HG03066 (cell line): ENCODE measurements at regions not wholly inside any gene's neighbourhood (a gene's known extent, or its start where the extent isn't known, plus 50 kb on each side); places are given as distances from the start of the nearest gene placed in this dataset.

ENCODE experiments used
- ATAC-seq: cut with Tn5 transposase; IDR thresholded peaks from one replicate; pipeline ENCODE4 v1.9.1; 2021; ENCODE audit warnings: low read depth; ENCODE audit not compliant: unreplicated experiment

GRCh38 chr9:86766511-86766910 lies 180.8 kb downstream of the GAS1 start:
- ATAC-seq = no peak

- no peak for ATAC-seq
Measured at GRCh38 chr9:86765746-86766430, 181.4 kb downstream of the GAS1 start.

- ATAC-seq = no peak
Measured at GRCh38 chr9:86764671-86765343, 182.5 kb downstream of the GAS1 start.

DNA sequence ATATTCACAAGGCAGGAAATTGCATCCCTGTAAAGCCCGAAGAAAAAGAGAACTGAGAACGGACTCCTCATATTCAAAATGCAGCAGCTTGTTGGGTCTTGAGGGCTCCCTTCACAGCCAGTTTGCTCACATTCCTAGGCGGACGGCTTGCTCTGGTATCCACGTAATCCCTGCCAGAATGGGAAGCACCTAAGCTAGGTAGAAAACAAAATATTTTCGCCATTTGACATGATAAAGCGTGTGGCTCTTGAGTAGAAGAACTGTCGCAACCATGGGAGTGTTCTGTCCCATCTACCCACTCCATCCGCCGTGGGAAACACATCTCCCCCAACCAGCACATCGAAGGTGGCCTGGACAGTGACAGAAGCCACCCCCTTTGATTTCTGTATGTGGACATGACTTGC lies 183.1 kb downstream of the GAS1 start:
- ATAC-seq = no peak

DNA sequence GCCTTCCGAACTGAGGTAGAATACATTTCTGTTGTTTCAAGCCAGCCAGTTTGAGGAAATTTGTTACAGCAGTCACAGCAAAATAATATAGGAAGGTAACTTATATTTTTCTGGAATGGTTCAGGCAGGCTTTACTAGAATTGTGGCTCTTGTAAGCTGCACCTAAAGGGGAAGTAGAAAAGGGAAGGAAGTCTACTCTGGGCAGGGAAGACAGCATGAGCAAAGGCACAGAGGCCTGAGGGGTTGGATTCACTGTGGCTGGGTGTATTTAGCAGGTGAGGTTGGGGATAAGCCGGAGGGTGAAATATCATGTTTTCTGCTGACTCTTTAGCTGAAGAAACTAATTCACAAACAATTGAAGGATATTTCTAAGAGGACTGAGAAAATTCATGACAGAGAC lies 183.5 kb downstream of the GAS1 start:
- no peak for ATAC-seq

- no peak for ATAC-seq
Measured at GRCh38 chr9:86757382-86757720, 190.0 kb downstream of the GAS1 start.

- no peak for ATAC-seq
Measured at GRCh38 chr9:86756576-86757381, 190.5 kb downstream of the GAS1 start.

- ATAC-seq = no peak
Measured at GRCh38 chr9:86755561-86755941, 191.8 kb downstream of the GAS1 start.

DNA sequence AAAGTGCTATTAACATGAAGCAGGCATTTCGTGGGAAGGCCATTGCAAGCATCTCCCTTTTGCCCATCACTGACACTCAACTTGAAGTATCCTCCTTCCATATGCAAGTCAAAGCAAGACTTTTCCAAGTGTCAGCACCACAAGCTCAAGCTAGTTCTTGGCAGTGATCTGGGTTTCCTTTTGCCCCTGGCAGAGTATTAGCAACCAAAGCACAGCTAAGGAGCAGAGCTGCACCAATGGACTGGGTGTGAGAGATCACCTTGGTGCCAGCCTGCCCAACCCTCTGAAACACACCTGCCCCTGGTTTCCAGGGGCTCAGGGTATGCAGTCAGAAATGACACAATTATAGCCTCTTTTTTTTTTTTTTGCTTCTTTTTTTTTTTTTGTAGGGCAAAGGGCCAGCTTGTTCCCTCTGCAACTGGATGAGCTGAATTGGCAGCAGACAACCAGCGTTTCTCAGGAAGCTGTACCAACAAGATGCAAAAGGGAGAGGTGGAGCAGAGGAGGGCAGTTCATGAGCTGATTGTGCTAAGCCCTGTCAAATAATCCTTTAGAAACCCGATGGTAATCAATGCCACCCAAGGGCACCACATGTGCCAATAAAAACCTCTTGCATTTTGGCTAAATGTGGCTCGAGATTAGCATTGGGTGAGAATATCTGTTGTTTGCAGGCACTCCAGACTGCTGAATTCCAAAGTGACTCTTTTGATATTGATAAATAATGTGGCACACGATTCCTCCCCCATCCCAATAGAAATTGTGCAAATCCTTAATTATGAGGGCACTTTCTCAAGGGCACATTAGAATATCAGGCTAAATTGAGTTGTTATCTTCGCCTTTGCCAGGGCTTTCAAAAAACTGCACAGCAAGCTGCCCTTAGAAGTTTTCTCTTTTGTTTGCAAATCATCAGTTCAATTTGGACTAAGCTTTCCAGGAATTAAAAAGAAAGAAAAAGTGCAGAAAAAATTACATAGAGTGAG lies 192.4 kb downstream of the GAS1 start:
- no peak for ATAC-seq

DNA sequence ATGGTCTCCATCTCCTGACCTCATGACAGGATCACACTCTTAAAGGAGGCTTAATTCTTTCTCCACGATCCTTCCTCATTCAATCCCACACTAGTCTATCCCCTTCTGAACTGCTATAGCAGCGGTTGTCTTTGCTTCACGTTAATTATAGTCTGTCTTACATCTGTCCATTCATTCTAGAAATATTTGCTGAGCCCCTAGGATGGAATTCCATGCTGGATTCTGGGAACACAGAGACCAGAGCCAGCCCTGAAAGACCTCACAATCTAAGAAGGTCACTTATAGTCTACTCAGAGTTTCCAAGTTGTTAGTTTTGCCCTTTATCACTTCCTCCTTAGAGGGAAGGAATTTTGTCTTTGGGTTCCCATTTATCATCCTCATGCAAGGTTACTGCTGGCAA lies 193.5 kb downstream of the GAS1 start:
- no peak for ATAC-seq

GRCh38 chr9:86752733-86753132 lies 194.6 kb downstream of the GAS1 start:
- ATAC-seq = no peak

- no peak for ATAC-seq
Measured at GRCh38 chr9:86751956-86752355, 195.3 kb downstream of the GAS1 start.

- no peak for ATAC-seq
Measured at GRCh38 chr9:86751207-86751606, 196.1 kb downstream of the GAS1 start.

- no peak for ATAC-seq
Measured at GRCh38 chr9:86749894-86750255, 197.4 kb downstream of the GAS1 start.

- ATAC-seq = no peak
Measured at GRCh38 chr9:86749161-86749893, 198.0 kb downstream of the GAS1 start.

DNA sequence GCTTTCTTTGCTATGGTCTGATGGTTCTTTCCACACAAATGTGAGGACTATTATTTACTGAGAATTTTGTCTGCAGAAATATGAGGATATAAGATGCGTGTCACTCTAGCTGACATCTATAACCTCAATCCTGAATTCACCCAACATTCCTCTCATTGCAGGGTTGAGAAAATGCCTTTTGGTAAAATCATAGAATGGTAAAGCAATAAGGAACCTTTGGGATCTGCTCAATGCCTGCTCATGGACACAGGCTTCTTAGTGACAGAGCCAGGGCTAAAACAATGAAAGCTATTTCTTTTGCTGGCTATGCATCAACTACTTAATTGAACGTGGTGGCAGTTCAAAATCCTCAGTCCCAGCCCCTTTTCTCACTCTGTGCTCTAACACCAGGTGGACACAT lies 199.6 kb downstream of the GAS1 start:
- no peak for ATAC-seq

- no peak for ATAC-seq
Measured at GRCh38 chr9:86741311-86742208, 205.7 kb downstream of the GAS1 start.

GRCh38 chr9:86735772-86736458 lies 211.4 kb downstream of the GAS1 start:
- ATAC-seq = no peak
